Lower leg skin (tissue), 4 donors: ENCODE measurements at regions not wholly inside any gene's neighbourhood (a gene's known extent, or its start where the extent isn't known, plus 50 kb on each side); places are given as distances from the start of the nearest gene placed in this dataset.

ENCODE experiments used
- DNase-seq, 2 donors: peaks; one replicate each; pipeline ENCODE4 v3.0.0-alpha.2; 2019; ENCODE audit warnings: low spot score in 2 of 2
- H3K4me3 ChIP-seq: fragments of 200-600 bp; sonication (generic); 2 replicates; pipeline ENCODE4 v1.5.1; 2017; ENCODE audit warnings: mild to moderate bottlenecking, low read depth; ENCODE audit not compliant: poor library complexity, severe bottlenecking
- POLR2A ChIP-seq, 2 donors: fragments of 450-650 bp; IDR thresholded peaks; one replicate each; pipeline ENCODE4 v1.6.1; 2016 to 2017; ENCODE audit warnings: antibody characterized with exemption in 2 of 2, mild to moderate bottlenecking in 1 of 2, moderate library complexity in 1 of 2
- WGBS, 2 donors: methylation state at CpG; one replicate each; pipeline ENCODE4 v1.1.5; 2018; 5-methylcytosine and 5-hydroxymethylcytosine counted together
- intact Hi-C: fragments of 100-400 bp; cut with DNase I; formaldehyde crosslinking; loops from one replicate; pipeline ENCODE4 v1.15.0; 2023; ENCODE audit warnings: low total_unique reads
- TF ChIP-seq, protein P1 (sequence below), 3 donors: fragments of 450-650 bp; IDR thresholded peaks; one replicate each; pipeline ENCODE4 v1.5.1; 2016; ENCODE audit warnings: antibody characterized with exemption in 3 of 3, mild to moderate bottlenecking in 3 of 3, moderate library complexity in 2 of 3

DNA sequence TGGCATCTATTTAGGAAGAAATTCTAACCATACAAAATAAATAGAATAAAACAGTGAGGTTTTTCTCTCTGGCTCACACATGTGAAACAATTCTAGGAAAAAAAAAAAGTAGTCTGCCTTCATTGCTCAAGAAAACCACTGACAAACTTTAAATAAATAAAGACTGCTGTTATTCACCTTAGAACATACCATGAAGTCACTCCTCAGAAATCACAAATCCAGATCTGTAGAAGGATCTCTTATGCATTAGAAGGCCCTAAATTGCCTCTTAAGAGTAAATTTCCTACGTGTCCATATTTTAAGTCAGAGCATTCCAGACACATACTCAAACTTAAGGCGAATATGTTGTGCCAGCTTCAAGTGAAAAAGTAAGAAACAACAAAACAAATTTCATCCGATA lies 217.3 kb downstream of the ZIC4 start:
- intact Hi-C loops: no loop called here
- no peak for TF ChIP-seq POLR2A (IDR thresholded peaks at IDR 0.05)
- TF ChIP-seq, protein P1, sequence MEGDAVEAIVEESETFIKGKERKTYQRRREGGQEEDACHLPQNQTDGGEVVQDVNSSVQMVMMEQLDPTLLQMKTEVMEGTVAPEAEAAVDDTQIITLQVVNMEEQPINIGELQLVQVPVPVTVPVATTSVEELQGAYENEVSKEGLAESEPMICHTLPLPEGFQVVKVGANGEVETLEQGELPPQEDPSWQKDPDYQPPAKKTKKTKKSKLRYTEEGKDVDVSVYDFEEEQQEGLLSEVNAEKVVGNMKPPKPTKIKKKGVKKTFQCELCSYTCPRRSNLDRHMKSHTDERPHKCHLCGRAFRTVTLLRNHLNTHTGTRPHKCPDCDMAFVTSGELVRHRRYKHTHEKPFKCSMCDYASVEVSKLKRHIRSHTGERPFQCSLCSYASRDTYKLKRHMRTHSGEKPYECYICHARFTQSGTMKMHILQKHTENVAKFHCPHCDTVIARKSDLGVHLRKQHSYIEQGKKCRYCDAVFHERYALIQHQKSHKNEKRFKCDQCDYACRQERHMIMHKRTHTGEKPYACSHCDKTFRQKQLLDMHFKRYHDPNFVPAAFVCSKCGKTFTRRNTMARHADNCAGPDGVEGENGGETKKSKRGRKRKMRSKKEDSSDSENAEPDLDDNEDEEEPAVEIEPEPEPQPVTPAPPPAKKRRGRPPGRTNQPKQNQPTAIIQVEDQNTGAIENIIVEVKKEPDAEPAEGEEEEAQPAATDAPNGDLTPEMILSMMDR (IDR thresholded peaks at IDR 0.05): no peak
- DNase-seq: no peak
- H3K4me3 ChIP-seq: no peak overlapping the region
- 49 to 85% methylated on average over 3 of the region's 3 CpGs for WGBS, 2 donors

DNA sequence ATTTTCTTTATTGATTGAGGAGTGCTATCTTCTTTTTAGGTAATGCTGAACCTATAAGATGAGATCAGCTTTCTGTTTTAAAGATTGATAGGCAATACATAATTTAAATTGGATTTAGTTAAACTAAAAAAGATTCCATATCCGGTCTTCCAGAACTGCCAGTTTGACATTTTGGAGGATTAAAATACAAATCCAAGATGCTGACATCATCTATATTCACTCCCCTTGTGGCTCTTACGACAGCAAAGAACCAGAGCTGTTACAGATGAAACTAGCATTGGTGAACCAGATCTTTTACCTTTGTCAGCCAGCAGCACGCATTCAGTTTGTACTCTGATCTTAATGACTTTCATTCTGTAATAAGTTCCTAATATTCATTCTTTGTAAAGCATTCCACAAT lies 218.7 kb downstream of the ZIC4 start:
- WGBS, 2 donors: 73 to 84% methylated on average over 3 of the region's 3 CpGs
- H3K4me3 ChIP-seq: no peak overlapping the region
- intact Hi-C loops: no loop called here
- DNase-seq: no peak
- TF ChIP-seq, protein P1 (IDR thresholded peaks at IDR 0.05): no peak
- TF ChIP-seq POLR2A (IDR thresholded peaks at IDR 0.05): no peak

DNA sequence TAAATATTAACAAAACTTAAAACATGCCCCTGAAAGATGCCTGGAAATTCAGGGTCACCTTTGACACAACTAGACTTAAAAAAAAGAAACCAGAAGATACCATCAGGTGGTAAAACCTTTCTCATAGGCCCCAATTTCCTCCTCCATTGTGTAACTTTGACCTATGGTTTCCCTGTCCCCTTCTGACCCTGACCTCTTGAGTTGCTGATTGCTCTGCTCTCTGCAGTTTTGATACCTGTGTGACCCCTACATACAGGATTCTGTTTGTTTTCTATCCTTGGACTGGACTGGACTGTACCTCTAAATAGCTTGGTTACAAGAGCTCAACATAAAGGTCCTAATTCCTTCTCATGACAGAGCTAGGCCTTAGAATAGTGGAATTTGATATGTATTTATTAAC lies 220.6 kb downstream of the ZIC4 start:
- TF ChIP-seq POLR2A (IDR thresholded peaks at IDR 0.05): no peak
- TF ChIP-seq, protein P1 (IDR thresholded peaks at IDR 0.05): no peak
- H3K4me3 ChIP-seq: no peak overlapping the region
- intact Hi-C loops: no loop called here
- DNase-seq: no peak

DNA sequence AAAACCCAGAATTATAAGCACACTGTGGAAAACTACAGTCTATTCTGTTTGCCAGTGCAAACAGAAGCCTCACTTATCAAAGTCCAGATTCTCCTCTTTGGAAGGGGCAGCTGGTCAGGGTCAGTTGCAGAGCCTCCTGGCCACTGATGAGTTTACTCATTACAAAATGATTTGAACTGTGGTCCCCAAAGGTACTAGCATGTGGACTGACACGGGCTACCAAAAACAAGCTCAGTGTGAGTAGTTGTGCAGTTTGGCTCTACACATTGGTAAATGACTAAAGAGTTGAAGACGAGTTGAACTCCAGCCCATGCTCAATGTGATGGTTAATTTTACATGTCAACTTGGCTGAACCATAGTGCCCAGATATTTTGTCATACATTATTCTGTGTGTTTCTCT lies 221.5 kb downstream of the ZIC4 start:
- no peak for TF ChIP-seq POLR2A (IDR thresholded peaks at IDR 0.05)
- TF ChIP-seq, protein P1 (IDR thresholded peaks at IDR 0.05): no peak
- intact Hi-C loops: no loop called here
- 86 to 91% methylated on average over 2 of the region's 2 CpGs for WGBS, 2 donors

DNA sequence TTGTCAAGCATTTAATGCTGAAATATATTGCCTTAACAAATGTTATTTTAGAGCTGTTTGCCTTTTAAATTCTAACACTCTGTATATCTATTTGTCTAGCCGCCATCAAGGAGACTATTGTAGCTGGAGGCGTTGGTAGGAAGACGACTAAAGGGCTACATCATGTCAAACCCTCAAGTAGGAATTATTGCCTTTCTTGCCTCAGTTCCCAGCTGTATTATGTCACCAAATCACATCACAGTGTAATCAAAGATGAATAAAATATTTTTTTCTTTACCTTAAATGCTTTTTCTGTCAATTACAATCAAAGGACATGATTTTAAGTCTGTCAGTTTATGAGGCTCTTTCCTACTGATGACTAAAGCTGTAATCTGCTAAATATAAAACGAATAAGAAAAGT lies 233.1 kb downstream of the ZIC4 start:
- TF ChIP-seq, protein P1 (IDR thresholded peaks at IDR 0.05): no peak
- no peak for TF ChIP-seq POLR2A (IDR thresholded peaks at IDR 0.05)
- DNase-seq: no peak
- no peak overlapping the region for H3K4me3 ChIP-seq
- intact Hi-C loops: no loop called here
- WGBS, 2 donors: 52 to 56% methylated on average over 4 of the region's 4 CpGs

More for the DNA sequence above, 221.5 kb downstream of the ZIC4 start:
- no peak overlapping the region for H3K4me3 ChIP-seq
- DNase-seq: no peak

DNA sequence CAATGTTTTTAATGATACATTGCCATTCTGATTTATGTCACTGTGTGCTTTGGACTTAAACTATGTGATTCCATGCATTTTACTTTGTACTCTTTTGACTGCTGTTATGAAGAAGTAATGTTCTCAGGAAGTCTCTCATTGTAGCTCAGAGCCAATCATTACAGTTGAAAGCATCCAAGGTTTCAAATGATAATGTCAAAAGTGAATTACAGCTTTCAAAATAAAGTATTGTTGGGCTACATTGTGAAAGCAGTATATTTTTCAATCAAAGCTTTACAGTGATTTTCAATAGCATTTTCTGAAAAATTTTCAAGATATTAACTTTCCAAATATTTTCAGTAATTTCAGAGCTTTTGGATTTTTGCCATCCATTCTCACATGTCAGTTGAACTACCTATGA lies 243.6 kb downstream of the ZIC4 start:
- DNase-seq: no peak
- no peak for TF ChIP-seq POLR2A (IDR thresholded peaks at IDR 0.05)
- TF ChIP-seq, protein P1 (IDR thresholded peaks at IDR 0.05): no peak
- H3K4me3 ChIP-seq: no peak overlapping the region
- intact Hi-C loops: no loop called here
